HG02938 (cell line): ENCODE measurements at regions not wholly inside any gene's neighbourhood (a gene's known extent, or its start where the extent isn't known, plus 50 kb on each side); places are given as distances from the start of the nearest gene placed in this dataset.

Experiments
- ATAC-seq: cut with Tn5 transposase; IDR thresholded peaks from one replicate; pipeline ENCODE4 v1.9.1; 2021; ENCODE audit warnings: mild to moderate bottlenecking, moderate library complexity; ENCODE audit not compliant: unreplicated experiment

DNA sequence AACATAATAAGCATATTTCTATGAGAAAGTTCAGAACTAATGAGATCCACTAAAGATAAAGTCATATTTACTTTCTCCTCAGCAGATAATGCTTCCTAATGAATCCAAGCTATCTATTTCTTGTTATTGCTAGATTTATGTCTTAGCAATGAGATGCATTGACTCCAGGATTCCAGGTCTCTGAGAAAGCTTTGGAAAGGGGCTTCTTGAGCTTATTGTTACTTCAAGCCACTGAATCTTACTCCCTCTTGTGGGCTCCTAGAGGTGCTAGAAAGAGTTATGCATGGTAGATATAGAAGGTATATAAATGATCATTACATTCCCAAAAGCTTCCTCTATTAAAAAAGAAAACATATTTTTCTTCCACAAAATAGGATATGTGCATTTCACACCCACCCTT is 246.4 kb upstream of the ADAMTS5 start:
- ATAC-seq, result no peak

DNA sequence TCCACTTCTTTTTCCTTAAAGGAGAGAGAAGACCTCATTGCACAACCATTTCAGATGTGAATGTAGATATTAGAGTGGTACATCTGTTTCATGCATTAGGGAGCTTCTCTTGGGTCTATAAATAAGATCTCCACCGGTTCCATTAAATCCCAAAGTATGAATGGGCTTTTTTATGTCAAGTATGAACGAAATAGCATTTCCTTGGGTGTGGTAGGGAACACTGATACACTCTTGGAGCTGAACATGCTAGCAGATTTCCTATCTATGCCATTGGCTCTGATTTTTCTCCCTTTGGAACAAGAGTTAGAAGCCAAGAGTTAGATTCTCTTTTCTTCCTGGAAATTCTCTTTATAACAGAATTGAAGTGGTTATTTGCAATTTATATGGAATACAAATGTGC is 245.6 kb upstream of the ADAMTS5 start:
- no peak for ATAC-seq

DNA sequence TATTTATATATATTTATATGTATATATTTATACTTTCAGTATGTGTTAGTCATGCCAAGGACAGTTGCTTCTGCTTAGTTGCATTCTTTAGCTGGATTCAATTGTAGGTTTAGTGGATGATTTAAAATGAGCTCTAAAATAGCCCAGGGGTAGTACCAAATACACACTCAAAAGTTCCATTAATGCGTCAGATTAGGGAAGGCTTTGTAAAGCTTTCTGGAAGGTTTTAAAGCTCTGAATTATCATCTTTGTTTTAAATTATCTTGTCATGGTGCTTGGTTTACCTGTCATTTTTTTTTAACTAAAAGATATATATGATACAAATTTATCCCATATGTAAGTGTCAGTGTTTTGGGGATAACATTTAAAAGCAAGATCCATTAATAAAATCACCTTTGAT is 242.7 kb upstream of the ADAMTS5 start:
- no peak for ATAC-seq

DNA sequence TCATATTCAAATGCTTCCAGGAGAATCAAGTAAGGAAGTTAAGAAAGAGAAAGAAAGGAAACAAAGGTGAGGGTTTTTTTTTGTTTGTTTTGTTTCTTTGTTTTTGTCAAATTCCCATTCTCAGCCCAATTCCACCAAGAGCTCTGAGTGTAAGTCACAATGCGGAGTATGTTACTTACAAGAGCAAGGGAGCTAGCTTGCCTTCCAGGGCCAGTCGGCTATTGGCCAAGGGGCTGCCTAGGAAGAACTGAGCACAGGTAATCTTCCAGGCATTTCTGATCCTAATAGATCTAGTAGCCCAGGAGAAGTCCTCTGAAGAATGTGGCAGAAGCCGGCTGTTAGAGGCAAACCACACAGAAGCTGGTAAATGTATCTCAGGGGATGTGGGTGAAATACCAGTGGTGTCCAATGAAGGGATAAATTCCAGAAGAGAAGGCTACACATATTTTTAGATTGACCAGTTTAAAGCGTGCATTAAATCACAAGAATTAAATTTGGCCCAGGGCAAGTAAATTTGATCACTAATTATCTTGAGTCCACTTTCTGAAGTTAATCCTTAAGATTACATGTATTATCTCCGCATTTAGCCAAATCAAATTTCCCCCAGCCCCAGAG is 239.6 kb upstream of the ADAMTS5 start:
- no peak for ATAC-seq

DNA sequence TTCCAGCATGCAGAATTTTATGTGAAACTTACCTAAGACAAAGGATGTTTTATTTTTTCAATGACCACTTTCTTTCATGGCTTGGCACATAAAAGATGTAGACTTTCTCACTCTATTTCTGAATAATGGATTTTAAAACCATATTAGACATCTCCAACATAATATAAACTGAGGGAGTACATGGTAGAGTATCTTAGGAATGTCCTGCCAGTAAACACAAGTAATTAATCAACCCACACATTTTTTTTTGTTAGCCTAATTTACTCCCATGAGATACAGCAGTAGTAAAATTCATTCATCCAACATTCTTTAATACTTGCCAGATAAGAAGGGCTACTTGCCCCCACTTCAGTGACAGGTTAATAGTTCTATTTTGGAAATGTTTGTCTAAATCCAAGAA is 235.4 kb upstream of the ADAMTS5 start:
- ATAC-seq, result no peak

DNA sequence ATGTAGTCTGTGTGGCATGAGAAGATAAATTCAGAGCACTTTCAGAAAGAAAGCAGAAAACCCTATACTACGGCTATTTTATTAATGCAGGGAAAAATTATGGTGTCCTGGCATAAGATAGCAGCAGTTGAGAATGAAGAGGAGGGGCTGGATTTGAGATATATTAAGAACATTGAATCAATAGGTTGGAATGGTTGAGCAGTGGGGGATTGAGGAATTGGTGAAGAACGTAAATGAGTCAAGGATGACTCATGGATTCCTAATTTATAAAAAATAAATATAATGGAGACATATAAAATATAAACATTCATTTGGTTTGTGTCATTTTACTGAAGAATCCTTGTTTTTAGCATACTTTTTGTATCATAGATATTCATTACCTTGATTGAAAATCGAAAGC is 234.3 kb upstream of the ADAMTS5 start:
- no peak for ATAC-seq

DNA sequence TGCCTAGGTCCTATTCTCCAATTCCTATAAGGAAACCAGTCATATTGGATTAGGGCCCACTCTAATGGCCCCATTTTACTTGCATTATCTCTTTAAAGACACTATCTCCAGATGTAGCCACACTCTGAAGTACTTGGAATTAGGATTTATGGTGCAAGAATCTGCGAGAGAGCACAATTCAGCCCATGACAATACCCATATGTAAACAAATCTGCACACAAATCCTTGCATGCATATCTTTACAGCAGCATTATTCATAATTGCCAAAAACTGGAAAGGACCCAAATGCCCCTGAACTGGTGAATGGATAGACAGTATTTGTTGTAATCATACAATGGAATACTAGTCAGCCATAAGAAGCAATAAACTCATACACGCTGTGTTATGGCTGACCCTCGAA is 229.8 kb upstream of the ADAMTS5 start:
- ATAC-seq, result no peak

DNA sequence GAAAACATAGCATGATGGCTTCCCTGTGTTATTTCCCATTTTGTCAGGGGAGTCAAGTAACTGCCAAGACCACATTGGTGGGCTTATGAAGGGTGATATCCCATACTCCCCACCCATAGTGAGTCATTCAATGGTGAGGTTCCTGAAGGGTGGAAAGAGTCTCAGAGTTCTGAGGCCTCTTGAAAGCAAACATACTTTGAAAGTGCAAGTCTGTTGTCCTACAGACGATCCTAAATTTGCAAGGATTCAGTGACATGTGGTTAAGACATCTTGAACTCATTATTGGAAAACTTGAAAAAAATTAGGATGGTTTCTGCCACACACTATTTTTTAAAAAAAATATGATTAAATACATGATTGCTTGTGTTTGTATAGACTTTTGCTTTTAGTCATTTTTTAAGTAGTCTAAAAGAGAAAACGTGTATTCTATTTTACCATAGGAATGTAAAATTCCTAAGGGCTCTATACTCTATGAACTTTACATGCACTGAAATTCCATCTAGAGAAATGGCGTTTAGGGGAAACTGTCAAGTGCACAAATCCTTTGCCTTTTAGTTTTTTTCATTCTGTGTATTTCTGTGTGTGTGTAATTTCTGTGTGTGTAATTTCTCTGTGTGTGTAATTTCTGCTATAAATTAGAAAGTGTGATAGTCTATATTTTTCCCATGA is 225.5 kb upstream of the ADAMTS5 start:
- no peak for ATAC-seq

DNA sequence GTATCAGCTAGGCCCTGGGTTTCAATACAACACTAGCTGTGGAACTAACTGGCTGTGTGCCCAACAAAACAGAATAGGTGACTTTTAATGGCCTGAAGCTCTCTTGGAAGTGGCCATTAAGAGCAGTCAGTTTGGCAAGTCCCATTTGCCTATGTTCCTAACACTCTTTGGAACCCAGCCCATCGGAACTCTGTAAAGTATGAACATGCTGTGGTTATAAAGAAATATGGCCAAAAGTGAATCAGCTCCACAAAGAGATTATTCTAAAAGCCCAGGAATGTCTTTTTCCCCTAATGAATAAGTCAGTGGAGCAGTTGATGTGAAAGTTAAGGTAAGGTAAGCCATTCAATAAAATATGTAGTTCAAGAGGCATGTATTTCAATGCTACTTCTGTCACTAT is 223.7 kb upstream of the ADAMTS5 start:
- no peak for ATAC-seq

DNA sequence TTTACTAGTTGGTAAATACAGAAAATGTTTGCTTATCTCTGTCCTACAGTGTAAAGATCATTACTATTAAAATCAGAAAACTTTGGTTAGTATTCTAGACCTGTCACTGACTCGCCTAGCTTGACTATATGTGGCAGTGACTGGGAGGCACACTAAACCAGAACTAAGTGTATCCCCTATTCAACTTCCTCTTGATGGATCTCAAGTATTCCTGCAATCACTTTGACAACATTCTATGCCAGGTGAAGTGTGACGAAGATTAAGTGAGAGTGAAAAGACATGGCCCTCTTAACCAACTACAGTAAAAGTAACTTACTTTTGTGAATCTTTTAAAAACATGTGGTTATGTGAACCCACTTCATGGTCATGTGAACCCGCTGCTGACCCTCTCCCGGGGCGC is 223.0 kb upstream of the ADAMTS5 start:
- no peak for ATAC-seq

DNA sequence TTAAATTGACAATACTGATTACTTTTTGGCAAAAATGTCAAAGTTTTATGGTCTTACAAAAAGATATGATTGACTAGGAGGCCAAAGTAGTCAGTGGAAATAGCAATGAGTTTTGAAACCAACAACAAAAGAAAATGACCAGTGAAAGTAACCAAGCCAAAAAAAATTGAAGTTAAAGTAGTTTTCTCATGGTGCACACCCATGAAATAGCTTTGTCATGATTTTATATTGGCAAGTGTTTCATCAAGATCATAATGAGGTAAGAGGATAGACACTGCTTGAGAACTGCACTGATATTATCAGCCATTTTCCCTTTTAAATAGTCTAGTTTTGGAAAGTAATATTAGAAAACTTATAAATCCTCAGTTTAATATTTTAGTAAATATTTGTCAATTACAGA is 206.2 kb upstream of the ADAMTS5 start:
- no peak for ATAC-seq

DNA sequence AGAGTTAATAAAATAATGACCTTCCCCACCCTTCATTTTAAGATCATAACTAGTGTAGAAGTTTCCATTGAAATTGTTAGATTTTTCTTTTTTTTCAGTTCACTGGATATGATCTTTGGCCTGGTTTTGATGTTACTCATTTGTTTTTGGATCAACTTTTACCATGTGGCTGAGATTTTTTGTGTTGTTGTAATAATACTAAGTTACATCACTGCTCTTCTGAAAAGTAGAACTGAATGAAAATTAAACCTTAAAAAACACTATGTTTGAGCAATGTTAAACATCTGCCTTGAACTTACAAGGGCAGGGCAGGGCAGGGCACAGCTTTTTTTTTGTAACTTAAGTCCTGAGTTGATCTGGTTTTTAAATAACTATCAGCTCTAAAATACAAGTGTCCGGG is 204.8 kb upstream of the ADAMTS5 start:
- ATAC-seq, result no peak

DNA sequence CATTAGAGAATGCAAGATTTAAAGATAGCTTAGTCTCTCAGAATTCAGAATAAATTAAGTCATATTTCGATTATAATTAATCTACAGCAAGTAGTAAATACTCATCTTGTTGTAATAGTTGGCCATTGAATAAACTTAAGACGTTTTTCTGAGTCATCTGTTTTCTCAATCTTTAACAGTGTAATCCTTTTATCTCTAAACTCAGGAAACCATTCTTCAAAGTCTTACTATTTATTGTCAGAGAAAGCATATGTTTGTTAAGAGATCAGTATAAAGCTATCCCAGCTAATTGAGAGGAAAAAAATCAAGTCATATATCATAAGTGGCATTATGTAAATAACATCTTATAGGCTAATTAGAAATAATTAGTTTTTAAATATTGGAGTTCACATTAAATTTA is 201.2 kb upstream of the ADAMTS5 start:
- no peak for ATAC-seq

DNA sequence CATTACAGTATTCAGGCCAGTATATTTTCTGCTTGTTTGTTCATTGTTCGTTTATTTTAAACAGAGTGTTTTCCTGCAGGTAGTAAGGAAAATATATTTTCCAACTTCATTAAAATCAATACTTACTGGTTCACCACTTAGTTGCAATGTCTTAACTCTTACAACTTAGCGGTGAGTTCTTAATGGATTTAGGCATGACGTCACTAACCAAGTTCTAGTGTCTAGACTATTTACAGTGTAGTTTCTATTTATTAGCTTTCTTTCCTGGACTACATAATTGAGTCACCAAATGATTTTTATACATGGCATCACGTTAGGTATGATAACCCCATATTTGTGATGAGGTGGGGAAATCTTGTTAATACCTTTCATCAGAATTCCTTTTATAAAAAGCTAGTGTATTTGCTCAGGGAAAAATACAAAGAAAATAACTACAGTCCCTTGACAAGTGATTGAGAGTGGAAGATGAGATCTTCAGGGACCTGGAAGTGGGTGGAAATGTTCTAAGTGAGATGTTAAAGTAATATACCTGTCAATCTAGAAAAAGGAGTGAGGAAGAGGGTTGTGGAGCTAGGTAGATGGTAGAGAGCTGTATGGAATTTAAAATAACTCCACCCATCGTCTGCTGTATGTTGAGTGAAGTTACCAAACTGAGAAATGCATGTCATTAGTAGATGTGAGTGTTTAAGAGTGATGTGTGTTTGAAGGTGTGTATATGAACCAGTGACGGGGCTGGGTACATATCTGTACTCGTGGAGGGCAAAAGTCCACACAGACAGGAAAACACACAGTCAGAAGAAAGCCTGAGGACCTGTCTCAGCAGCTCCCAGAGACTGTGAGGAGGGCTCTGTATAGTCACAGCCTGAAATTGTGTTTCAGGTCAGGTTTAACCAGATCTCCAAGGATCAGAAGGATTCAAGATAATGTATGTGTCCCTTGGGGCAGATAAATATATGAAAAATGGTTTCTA is 197.6 kb upstream of the ADAMTS5 start:
- no peak for ATAC-seq

DNA sequence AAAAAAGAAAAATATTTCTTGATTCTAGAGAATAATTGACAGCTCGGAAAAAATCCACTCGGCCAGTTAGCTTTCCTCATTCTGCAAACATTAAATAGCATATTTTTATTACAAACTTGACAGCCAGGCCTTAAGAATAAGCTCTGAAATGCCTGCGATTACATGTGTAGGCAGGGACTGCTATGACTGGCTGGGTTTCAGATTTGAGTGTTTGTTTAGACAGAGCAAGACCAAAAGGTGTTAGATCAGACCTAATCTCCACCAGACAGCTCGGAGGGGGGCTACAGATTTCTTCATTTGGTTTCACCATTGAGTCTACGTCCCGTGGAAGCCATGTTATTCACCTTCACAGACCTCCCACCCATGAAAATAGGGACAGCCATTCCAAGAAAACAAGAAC is 192.1 kb upstream of the ADAMTS5 start:
- ATAC-seq, result no peak

DNA sequence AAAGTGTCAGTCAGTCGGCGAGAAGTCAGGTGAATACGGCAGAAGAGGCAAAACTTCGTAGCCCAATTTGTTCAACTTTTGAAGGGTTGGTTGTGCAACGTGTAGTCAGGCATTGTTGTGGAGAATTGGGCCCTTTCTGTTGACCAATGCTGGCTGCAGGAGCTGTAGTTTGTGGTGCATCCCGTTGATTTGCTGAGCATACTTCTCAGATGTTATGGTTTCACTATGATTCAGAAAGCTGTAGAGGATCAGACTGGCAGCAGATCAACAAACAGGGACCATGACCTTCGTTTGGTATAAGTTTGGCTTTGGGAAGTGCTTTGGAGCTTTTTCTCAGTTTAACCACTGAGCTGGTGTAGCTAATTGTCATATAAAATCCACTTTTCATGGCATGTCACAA is 190.2 kb upstream of the ADAMTS5 start:
- ATAC-seq, result no peak

DNA sequence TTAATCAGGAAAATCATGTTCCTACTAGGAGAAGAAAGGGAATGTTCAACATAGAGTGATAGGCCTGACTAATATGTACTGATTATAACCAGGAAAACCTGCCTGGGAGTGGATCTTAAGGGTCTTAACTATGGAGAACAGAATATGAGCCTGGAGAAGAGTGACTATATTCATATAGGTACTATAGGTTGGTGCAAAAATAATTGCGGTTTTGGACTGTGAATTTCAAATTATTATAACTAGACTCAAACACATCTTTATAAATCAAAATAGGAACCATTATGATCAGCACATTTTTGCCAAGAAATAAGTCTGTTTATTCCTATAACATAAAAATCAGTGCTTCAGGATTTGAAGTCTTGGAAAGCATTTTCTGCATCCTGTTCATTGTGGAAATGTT is 189.8 kb upstream of the ADAMTS5 start:
- no peak for ATAC-seq

DNA sequence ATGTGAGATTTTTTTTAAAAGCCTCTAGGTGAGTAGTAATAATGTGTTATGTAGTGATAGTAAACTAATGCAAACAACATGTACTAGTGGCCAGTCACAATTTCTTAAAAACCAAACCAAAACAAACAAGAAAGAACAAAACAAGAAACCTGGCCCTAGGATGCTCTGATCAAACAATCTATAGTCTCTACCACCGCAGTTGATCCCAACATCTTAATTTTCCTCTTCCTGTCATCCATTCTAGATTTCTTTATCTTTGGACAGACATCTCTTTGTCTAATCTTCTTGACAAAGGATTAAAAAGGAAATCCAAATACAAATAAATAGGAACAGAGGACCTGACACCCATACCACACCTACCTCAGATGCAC is 188.2 kb upstream of the ADAMTS5 start:
- no peak for ATAC-seq

DNA sequence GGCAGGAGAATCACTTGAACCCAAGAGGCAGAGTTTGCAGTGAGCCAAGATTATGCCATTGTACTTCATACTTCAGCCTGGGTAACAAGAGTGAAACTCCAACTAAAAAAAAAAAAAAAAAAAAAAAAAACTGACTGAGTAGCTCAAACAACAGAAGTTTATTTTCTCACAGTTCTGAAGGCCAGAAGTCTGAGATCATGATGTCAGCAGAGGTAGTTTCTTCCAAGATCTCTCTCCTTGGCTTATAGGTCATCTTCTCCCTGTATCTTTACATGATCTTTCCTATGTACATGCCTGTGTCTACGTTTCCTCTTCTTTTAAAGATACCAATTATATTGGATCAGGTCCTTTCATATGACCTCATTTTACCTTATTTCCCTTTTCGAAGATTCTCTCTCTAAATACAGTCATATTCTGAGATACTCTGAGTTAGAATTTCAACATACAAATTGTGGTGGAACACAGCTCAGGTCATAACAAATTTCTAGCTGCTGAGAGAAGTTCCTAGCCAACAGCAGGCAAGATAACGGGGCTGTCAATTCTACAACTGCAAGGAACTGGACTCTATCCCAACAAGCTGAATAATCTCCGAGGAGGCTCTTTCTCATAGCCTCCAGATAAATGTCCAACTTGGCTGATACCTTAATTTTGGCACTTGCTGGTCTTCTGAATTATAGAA is 187.7 kb upstream of the ADAMTS5 start:
- ATAC-seq, result no peak

DNA sequence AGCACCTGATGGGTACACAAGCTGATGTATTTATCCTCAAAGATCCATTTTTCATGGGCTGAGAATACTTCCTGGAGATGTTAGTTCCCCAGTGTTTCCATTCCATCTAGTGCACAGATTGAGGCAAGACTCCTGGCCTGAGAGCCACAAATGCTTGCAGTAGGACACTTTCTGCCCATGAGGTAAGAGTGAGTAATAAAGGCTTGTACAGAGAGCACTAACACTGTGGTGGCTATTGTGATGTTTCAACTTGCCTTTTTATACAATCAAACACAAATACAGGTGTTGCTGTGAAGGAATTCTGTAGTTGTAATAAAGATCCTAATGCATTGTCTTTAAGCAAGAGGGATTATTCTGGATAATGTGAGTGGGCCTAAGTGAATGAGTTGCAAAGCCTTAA is 186.1 kb upstream of the ADAMTS5 start:
- ATAC-seq, result no peak

DNA sequence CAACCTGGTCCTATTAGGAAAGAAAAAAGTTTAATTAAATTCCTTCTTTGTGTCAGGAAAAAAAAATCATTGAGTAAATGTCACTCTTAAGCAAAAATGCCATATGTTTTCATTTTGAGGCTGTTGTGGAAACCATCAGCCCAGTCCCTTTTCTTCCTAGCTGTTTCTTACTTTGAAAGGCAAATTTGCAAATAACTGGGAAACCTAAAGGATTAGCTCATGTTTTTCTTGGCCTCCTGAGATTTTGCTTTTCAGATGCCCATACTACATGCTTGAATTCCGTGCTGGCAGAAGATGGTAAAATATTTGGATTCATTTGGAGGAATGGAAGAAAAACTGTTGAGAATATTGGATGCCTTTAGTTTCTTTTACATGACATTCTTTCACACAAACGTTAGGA is 182.1 kb upstream of the ADAMTS5 start:
- ATAC-seq, result no peak

DNA sequence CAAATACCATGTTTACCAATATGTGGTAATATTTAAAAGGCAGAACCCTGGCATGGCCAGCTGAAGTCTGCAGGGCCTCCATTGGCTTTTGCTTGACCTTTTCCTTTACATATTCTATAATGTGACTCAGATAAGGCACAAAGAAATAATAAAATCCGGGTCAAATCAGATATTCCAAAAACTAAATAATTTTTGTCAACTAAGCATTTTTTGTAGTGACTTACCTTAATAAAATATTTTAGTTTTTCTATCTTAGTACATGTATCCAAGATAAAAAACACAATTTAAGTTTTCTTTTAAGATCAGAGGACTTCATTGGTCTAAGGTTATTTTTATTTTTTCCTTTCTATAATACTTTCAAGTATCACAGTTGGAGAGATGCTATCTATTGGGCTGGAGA is 179.4 kb upstream of the ADAMTS5 start:
- ATAC-seq, result no peak
